Thyroid gland (tissue), 4 donors: ENCODE measurements at regions not wholly inside any gene's neighbourhood (a gene's known extent, or its start where the extent isn't known, plus 50 kb on each side); places are given as distances from the start of the nearest gene placed in this dataset.

Experiments used
- POLR2A ChIP-seq, 2 donors: fragments of 450-650 bp; IDR thresholded peaks; one replicate each; pipeline ENCODE4 v1.6.1; 2017; ENCODE audit warnings: antibody characterized with exemption in 2 of 2, mild to moderate bottlenecking in 2 of 2, moderate library complexity in 1 of 2
- TF ChIP-seq, protein P1 (sequence below), 6 experiments: fragments of 200-600 bp in 3 of 6; fragments of 450-650 bp in 3 of 6; sonication (generic) in 3 of 6; IDR thresholded peaks; one replicate each; pipeline ENCODE4 v1.5.1; 2016 to 2019; ENCODE audit warnings: antibody characterized with exemption in 6 of 6, mild to moderate bottlenecking in 2 of 6, inconsistent platforms in 1 of 6, moderate library complexity in 1 of 6

DNA sequence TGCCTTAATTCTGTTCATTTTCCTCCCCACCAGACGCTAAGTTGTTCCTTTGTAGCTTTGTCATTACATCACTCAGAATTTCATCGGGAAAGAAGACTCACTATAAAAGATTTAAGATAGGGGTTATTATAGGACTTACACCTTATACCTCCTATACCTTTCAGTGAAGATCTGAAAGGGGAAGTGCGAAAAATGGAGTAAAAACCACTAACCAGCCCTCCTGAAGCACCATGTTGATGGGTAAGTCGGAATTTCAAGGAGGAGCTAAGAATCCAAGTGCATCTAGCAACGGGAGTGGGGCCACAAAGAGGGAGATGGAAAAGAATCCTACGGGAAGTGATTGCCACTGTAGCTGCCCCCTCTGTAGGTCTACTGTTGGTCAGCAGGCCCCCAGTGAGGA is 119.1 kb upstream of the H2AZ1 start:
- TF ChIP-seq, protein P1, sequence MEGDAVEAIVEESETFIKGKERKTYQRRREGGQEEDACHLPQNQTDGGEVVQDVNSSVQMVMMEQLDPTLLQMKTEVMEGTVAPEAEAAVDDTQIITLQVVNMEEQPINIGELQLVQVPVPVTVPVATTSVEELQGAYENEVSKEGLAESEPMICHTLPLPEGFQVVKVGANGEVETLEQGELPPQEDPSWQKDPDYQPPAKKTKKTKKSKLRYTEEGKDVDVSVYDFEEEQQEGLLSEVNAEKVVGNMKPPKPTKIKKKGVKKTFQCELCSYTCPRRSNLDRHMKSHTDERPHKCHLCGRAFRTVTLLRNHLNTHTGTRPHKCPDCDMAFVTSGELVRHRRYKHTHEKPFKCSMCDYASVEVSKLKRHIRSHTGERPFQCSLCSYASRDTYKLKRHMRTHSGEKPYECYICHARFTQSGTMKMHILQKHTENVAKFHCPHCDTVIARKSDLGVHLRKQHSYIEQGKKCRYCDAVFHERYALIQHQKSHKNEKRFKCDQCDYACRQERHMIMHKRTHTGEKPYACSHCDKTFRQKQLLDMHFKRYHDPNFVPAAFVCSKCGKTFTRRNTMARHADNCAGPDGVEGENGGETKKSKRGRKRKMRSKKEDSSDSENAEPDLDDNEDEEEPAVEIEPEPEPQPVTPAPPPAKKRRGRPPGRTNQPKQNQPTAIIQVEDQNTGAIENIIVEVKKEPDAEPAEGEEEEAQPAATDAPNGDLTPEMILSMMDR (IDR thresholded peaks at IDR 0.05): no peak
- no peak for TF ChIP-seq POLR2A (IDR thresholded peaks at IDR 0.05)
